Mesendoderm (in vitro differentiated cells): ENCODE measurements at regions not wholly inside any gene's neighbourhood (a gene's known extent, or its start where the extent isn't known, plus 50 kb on each side); places are given as distances from the start of the nearest gene placed in this dataset.

Experiments
- DNase-seq: peaks from one replicate; pipeline ENCODE4 v3.0.0; 2013
- H2AK5ac ChIP-seq: 2 replicates; pipeline ENCODE4 v1.6.1; 2013; ENCODE audit warnings: low read length, inconsistent platforms
- H2BK120ac ChIP-seq: 2 replicates; pipeline ENCODE4 v1.6.1; 2013; ENCODE audit warnings: low read depth, mild to moderate bottlenecking, low read length, moderate library complexity, mixed read lengths
- H2BK15ac ChIP-seq: replicated peaks from 2 replicates; pipeline ENCODE4 v1.6.1; 2013; ENCODE audit warnings: low read depth, mild to moderate bottlenecking, moderate library complexity
- H2BK5ac ChIP-seq: 2 replicates; pipeline ENCODE4 v1.6.1; 2013; ENCODE audit warnings: low read length, inconsistent platforms
- H3K18ac ChIP-seq: 2 replicates; pipeline ENCODE4 v1.6.1; 2013; ENCODE audit warnings: mild to moderate bottlenecking, low read length, mixed read lengths
- H3K23ac ChIP-seq: one replicate; pipeline ENCODE4 v1.6.1; 2013; ENCODE audit warnings: low read length
- H3K27ac ChIP-seq: 2 replicates; pipeline ENCODE4 v1.5.1; 2013; ENCODE audit warnings: low read depth, mild to moderate bottlenecking, inconsistent platforms, low read length, moderate library complexity
- H3K27me3 ChIP-seq: 2 replicates; pipeline ENCODE4 v1.6.1; 2013; ENCODE audit warnings: low read length, control low read depth, mild to moderate bottlenecking, inconsistent platforms; ENCODE audit not compliant: insufficient read depth, poor library complexity
- H3K36me3 ChIP-seq: 2 replicates; pipeline ENCODE4 v1.6.1; 2013; ENCODE audit warnings: low read length, inconsistent platforms; ENCODE audit not compliant: control insufficient read depth, insufficient read depth
- H3K4ac ChIP-seq: one replicate; pipeline ENCODE4 v1.6.1; 2013; ENCODE audit warnings: low read depth, mild to moderate bottlenecking, low read length, moderate library complexity
- H3K4me1 ChIP-seq: 2 replicates; pipeline ENCODE4 v1.6.1; 2013; ENCODE audit warnings: low read depth, low read length, inconsistent platforms; ENCODE audit not compliant: control insufficient read depth
- H3K4me2 ChIP-seq: 2 replicates; pipeline ENCODE4 v1.6.1; 2013; ENCODE audit warnings: low read length
- H3K4me3 ChIP-seq: 2 replicates; pipeline ENCODE4 v1.5.1; 2013; ENCODE audit warnings: mild to moderate bottlenecking, low read length
- H3K56ac ChIP-seq: one replicate; pipeline ENCODE4 v1.6.1; 2013; ENCODE audit warnings: low read length
- H3K79me1 ChIP-seq: 2 replicates; pipeline ENCODE4 v1.6.1; 2013; ENCODE audit warnings: low read length, inconsistent platforms
- H3K79me2 ChIP-seq: 2 replicates; pipeline ENCODE4 v1.6.1; 2013; ENCODE audit warnings: mild to moderate bottlenecking, low read length; ENCODE audit not compliant: control insufficient read depth, insufficient read depth
- H3K9ac ChIP-seq: 2 replicates; pipeline ENCODE4 v1.6.1; 2013; ENCODE audit warnings: low read length, inconsistent platforms
- H4K5ac ChIP-seq: one replicate; pipeline ENCODE4 v1.6.1; 2013; ENCODE audit warnings: low read length
- H4K8ac ChIP-seq: one replicate; pipeline ENCODE4 v1.6.1; 2013; ENCODE audit warnings: low read depth, mild to moderate bottlenecking, control low read depth, low read length, moderate library complexity
- WGBS: extraction: QIAGEN DNeasy Blood & Tissue Kit; methylation state at CpG from one replicate; pipeline ENCODE4 v1.1.7; 2013; ENCODE audit warnings: low lambda C conversion rate, missing lambda C conversion rate; ENCODE audit not compliant: insufficient coverage; ENCODE audit errors: extremely low coverage; 5-methylcytosine and 5-hydroxymethylcytosine counted together

DNA sequence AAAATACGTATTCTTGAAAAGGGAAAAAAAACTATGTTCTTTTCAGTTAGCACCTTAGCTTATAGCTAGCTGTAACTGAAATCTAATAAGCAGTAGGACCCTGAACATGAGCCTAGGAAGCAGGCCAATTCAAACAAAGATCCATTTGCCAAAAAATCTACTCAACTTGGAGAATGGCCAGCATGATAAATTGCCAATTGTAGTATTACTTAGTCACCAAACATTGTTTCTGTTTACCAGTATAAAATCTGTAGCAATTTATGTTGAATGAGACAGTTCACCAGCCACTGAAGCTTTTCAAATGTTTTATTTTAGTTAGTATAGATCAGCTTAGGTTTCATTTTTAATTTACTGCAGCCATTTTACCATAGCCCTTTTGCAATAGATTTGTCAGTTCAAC is 323.6 kb upstream of the DIPK2B start:
- no peak overlapping the region for H3K4ac ChIP-seq
- H3K23ac ChIP-seq: no peak overlapping the region
- DNase-seq: no peak
- H3K27ac ChIP-seq: no peak overlapping the region
- H3K4me2 ChIP-seq: no peak overlapping the region
- no peak overlapping the region for H3K18ac ChIP-seq
- no peak overlapping the region for H2AK5ac ChIP-seq
- H3K27me3 ChIP-seq: no peaks in the 10 kb centered on the region
- WGBS: no CpG with 5 or more reads among the region's 1 CpG
- H2BK5ac ChIP-seq: no peak overlapping the region
- H4K8ac ChIP-seq: no peak overlapping the region
- no peaks in the 10 kb centered on the region for H3K79me2 ChIP-seq
- no peak overlapping the region for H3K9ac ChIP-seq
- no peaks in the 10 kb centered on the region for H3K36me3 ChIP-seq
- H2BK15ac ChIP-seq: no peak overlapping the region
- no peak overlapping the region for H4K5ac ChIP-seq
- no peak overlapping the region for H3K4me3 ChIP-seq
- H3K4me1 ChIP-seq: no peaks in the 10 kb centered on the region
- no peak overlapping the region for H3K56ac ChIP-seq
- no peak overlapping the region for H2BK120ac ChIP-seq
- no peaks in the 10 kb centered on the region for H3K79me1 ChIP-seq

GRCh38 chrX:45518552-45518951 is 317.9 kb upstream of the DIPK2B start:
- no peaks in the 10 kb centered on the region for H3K79me2 ChIP-seq
- no peak for DNase-seq
- no peak overlapping the region for H3K9ac ChIP-seq
- H2BK5ac ChIP-seq: no peak overlapping the region
- H3K23ac ChIP-seq: no peak overlapping the region
- H3K18ac ChIP-seq: no peak overlapping the region
- H3K56ac ChIP-seq: no peak overlapping the region
- no peak overlapping the region for H3K27ac ChIP-seq
- H3K4me3 ChIP-seq: no peak overlapping the region
- no peaks in the 10 kb centered on the region for H3K27me3 ChIP-seq
- H4K8ac ChIP-seq: no peak overlapping the region
- no peak overlapping the region for H3K4me2 ChIP-seq
- no peaks in the 10 kb centered on the region for H3K4me1 ChIP-seq
- no peak overlapping the region for H2BK120ac ChIP-seq
- H4K5ac ChIP-seq: no peak overlapping the region
- H2AK5ac ChIP-seq: no peak overlapping the region
- no CpG with 5 or more reads among the region's 1 CpG for WGBS
- H2BK15ac ChIP-seq: no peak overlapping the region
- no peaks in the 10 kb centered on the region for H3K36me3 ChIP-seq
- no peaks in the 10 kb centered on the region for H3K79me1 ChIP-seq
- H3K4ac ChIP-seq: no peak overlapping the region

DNA sequence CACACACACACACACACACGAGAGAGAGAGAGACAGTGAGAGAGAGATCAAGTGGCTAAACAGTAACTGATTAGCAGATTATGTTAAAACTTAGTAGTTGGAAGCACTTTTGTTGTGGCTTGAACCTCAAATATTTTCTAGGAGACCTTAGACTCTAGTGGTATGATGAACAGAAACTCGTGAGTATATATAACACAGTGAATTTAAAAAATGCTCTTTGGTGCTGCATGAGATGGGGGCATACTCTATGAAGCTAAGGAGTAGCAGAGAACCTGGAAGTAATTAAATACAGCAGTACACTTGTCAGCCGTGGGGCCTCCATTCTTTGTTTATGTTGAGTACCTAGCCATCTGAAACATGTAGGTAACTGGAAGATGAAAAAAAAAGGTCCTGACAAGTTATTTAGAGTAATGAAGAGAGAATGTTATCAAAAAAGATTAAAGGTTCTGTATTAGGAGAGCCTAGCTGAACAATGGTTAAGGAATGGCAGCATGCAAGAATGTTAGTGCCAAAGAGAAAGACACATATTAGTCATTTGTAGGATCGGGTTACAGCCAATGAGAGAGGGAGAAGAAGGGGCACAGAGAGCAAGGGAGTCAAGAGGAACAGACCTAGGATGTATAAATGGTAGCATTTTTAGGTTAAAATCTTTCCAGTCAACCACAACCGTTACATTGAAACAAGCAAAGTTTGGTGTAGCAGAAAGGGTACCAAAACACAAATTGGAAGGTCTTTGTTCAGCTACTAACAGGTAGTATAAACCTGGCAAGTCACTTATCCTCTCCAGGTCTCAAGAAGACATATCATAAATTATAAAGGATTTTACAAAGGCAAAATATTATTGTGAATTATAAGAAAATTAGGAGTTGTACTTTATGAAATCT is 316.7 kb upstream of the DIPK2B start:
- Histone ChIP-seq H4K5ac (no peak overlapping the region), H3K4me2 (no peak overlapping the region), H3K9ac (no peak overlapping the region), H3K23ac (no peak overlapping the region), H4K8ac (no peak overlapping the region), H3K18ac (no peak overlapping the region), H2BK5ac (no peak overlapping the region), H3K27me3 (no peaks in the 10 kb centered on the region), H3K4me3 (no peak overlapping the region), H3K56ac (no peak overlapping the region), H3K4me1 (no peaks in the 10 kb centered on the region), H3K36me3 (no peaks in the 10 kb centered on the region), H2AK5ac (no peak overlapping the region), H3K79me2 (no peaks in the 10 kb centered on the region), H3K4ac (no peak overlapping the region), H3K27ac (no peak overlapping the region), H3K79me1 (no peaks in the 10 kb centered on the region), H2BK15ac (no peak overlapping the region), H2BK120ac (no peak overlapping the region)
- DNase-seq: peak; percentile 61
- WGBS: no CpG with 5 or more reads among the region's 5 CpGs

DNA sequence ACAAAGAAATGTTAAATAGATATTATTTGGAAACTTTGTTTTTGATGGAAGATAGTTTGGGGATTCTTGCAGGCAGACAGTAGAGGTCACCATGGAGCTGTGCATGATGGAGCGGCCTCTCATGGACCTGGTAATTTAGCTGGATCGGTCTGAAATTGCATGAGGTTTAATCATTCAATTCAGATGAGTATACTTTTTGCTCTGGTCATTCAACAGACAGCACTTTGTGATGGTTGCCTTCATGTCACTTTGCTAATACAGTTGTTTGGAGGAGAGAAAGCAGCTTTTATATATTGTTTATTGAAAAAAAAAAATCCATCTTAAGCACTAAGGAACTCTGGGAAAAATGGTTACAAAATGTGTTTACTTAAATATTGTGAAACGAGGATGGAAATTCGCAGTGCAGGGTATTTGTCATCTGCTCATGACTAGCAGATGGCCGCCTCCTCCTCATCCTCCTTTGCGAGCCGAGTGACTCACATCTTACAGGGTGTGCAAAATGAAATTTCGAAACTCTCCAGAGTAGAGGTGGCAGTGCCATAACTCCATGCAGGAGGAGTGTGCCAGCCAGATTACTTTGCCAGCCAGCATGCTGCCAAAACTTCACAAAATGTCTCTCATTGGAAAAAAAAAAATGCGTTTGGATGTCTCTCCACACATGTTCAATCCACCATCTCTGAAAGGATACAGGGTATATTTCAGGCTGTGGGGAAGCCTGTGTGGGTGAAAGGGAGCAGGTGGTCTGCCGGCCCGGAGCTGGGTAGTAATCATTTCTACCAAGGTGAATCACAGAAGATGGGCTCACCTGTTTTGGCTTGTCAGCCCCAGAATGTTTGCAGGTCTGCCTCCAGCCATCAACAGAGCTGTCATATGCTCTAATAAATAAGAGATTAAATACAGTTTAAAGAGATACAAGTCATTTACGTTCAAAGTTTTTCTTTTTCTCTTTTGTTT is 314.9 kb upstream of the DIPK2B start:
- Histone ChIP-seq H3K4me1 (no peaks in the 10 kb centered on the region), H3K36me3 (no peaks in the 10 kb centered on the region), H2AK5ac (no peak overlapping the region), H3K27ac (no peak overlapping the region), H2BK15ac (no peak overlapping the region), H3K4ac (no peak overlapping the region), H3K79me2 (no peaks in the 10 kb centered on the region), H4K5ac (no peak overlapping the region), H3K27me3 (no peaks in the 10 kb centered on the region), H3K4me2 (no peak overlapping the region), H3K56ac (no peak overlapping the region), H3K18ac (peak overlapping the region; percentile 30), H3K79me1 (no peaks in the 10 kb centered on the region), H2BK120ac (no peak overlapping the region), H3K9ac (no peak overlapping the region), H2BK5ac (no peak overlapping the region), H3K23ac (no peak overlapping the region), H3K4me3 (no peak overlapping the region), H4K8ac (no peak overlapping the region)
- no CpG with 5 or more reads among the region's 12 CpGs for WGBS
- DNase-seq: peak; percentile 36

DNA sequence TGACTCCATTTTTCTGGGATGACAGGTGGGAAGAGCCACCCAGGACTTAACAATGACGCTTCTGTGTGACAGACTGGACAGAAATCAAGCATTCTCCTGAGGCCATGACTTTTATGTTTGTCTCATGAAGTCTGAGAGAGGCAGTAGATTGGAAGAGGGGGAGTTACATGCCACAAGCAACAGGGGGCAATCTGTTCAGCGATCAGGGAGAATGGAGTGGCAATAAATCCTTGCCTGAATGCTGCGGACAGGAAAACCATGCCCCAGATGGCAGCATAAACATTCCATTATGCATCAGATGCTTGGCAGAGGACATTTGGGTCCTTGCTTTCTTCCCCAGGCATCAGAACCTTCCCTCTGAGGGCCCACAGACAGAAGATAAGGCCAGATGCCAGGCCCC is 312.4 kb upstream of the DIPK2B start:
- Histone ChIP-seq H2AK5ac (no peak overlapping the region), H3K4me3 (no peak overlapping the region), H3K9ac (no peak overlapping the region), H3K18ac (no peak overlapping the region), H3K79me1 (no peaks in the 10 kb centered on the region), H3K36me3 (no peaks in the 10 kb centered on the region), H3K23ac (no peak overlapping the region), H3K27me3 (no peaks in the 10 kb centered on the region), H3K4me1 (no peaks in the 10 kb centered on the region), H4K5ac (no peak overlapping the region), H3K4ac (no peak overlapping the region), H2BK5ac (no peak overlapping the region), H4K8ac (no peak overlapping the region), H3K79me2 (no peaks in the 10 kb centered on the region), H2BK120ac (no peak overlapping the region), H3K56ac (no peak overlapping the region), H3K4me2 (no peak overlapping the region), H2BK15ac (no peak overlapping the region), H3K27ac (no peak overlapping the region)
- DNase-seq: peak; percentile 31
- no CpG with 5 or more reads among the region's 3 CpGs for WGBS
